ENCODE measurements at regions not wholly inside any gene's neighbourhood (a gene's known extent, or its start where the extent isn't known, plus 50 kb on each side); places are given as distances from the start of the nearest gene placed in this dataset.
A peak's percentile ranks its signal among the peaks of the same experiment; 100 is the strongest.

DNA sequence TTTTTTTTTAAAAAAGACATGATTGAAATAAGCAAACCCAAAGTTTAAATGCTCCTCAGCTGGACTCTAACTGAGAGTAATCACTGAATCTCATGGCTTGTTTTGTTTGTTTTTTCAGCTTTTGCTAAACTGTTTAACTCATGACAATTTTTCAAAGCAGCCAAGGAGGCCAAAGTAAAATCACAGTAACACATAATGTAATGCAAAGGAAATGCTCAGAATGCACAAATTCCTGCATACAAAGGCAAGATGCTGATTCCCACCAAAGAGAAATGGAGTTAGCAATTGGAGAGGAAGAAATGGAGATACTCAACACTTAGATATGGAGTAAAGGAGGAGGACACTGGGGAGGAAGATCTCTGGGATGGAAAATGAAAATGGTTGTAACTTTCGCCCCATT, 126.2 kb upstream of the SOX5 start:
- TF ChIP-seq, protein P1, sequence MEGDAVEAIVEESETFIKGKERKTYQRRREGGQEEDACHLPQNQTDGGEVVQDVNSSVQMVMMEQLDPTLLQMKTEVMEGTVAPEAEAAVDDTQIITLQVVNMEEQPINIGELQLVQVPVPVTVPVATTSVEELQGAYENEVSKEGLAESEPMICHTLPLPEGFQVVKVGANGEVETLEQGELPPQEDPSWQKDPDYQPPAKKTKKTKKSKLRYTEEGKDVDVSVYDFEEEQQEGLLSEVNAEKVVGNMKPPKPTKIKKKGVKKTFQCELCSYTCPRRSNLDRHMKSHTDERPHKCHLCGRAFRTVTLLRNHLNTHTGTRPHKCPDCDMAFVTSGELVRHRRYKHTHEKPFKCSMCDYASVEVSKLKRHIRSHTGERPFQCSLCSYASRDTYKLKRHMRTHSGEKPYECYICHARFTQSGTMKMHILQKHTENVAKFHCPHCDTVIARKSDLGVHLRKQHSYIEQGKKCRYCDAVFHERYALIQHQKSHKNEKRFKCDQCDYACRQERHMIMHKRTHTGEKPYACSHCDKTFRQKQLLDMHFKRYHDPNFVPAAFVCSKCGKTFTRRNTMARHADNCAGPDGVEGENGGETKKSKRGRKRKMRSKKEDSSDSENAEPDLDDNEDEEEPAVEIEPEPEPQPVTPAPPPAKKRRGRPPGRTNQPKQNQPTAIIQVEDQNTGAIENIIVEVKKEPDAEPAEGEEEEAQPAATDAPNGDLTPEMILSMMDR (IDR thresholded peaks at IDR 0.05; ENCODE audit: insufficient read depth, low read length, severe bottlenecking): no peak
- DNase-seq (ENCODE audit: low read depth) (no peak), FAIRE-seq (no peak)
- Histone ChIP-seq H3K4me3 (ENCODE audit: low read depth, low read length) (no peak overlapping the region), H3K36me3 (ENCODE audit: control insufficient read depth, insufficient read depth, low read length) (no peaks in the 10 kb centered on the region), H3K27me3 (ENCODE audit: control insufficient read depth, insufficient read depth, low read length) (no peaks in the 10 kb centered on the region)

DNA sequence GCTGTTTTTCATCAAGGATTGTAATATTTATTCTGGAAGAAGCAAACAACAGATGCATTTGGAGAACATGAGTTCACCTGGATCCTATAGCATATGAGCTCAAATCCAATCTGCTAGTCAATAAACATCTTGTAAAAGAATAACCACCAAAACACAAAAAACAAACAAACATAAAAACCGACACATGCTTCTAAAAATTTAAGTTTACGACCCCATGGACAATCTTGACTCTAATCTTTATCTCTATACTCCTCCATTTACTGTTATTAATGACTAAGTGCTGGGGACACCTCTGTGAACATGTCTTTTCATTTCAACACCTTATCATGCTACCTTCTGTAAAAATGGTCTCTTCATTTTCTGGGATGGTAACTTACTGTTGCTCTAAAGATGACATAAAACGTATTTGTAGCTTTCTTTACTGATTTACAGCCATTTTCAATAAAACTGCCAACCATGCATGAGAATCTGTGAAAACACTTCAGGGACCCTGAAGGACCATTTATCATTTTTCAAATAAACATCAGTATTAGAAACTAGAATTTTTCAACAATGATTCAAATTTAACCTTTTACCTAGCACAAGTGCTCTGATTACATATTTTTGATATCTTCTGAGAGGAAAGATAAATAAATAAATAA, 123.8 kb upstream of the SOX5 start:
- TF ChIP-seq, protein P1 (IDR thresholded peaks at IDR 0.05; ENCODE audit: insufficient read depth, low read length, severe bottlenecking): no peak
- no peak overlapping the region for H3K4me3 ChIP-seq (ENCODE audit: low read depth, low read length)
- H3K27me3 ChIP-seq (ENCODE audit: control insufficient read depth, insufficient read depth, low read length): no peaks in the 10 kb centered on the region
- H3K36me3 ChIP-seq (ENCODE audit: control insufficient read depth, insufficient read depth, low read length): no peaks in the 10 kb centered on the region
- no peak for DNase-seq (ENCODE audit: low read depth)
- no peak for FAIRE-seq

DNA sequence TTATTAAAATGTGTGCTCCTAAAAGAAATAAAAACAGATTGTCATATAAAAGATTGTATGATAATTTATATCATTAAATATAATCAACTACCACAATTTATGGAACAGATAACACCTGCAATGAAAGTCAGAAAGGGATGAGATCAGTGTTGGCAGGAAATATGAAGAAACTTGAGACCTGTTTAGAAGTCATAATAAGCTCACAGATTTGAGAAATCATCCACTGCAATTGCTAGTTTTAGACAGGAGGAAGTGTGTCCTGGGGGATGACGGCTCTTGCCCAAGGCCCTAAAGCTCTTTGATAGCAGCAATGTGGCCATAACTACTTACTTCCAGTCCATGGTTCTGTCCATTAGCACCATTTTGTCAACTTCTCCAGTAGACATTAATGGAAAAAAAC, 122.8 kb upstream of the SOX5 start:
- H3K27me3 ChIP-seq (ENCODE audit: control insufficient read depth, insufficient read depth, low read length): no peaks in the 10 kb centered on the region
- FAIRE-seq: no peak
- TF ChIP-seq, protein P1 (IDR thresholded peaks at IDR 0.05; ENCODE audit: insufficient read depth, low read length, severe bottlenecking): no peak
- no peaks in the 10 kb centered on the region for H3K36me3 ChIP-seq (ENCODE audit: control insufficient read depth, insufficient read depth, low read length)
- no peak overlapping the region for H3K4me3 ChIP-seq (ENCODE audit: low read depth, low read length)
- DNase-seq (ENCODE audit: low read depth): no peak

DNA sequence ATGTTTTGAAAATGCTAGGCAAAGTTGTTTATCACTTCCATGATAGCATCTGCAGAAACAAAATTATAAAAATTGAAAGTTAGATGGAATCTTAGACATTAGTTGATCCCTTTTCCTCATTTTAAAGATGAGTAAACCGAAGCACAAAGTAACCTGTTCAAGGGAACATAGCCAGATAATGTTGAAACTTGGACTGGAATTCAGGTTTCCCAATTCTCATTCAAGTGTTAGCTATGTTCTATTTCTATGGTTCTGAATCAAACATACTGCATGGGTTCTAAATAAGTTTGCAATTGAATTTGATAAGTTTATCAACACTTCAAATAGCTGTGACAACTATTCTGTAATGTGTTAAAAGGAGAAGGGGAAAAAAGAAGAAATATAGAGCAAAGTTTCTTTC, 122.4 kb upstream of the SOX5 start:
- Histone ChIP-seq H3K4me3 (ENCODE audit: low read depth, low read length) (no peak overlapping the region), H3K36me3 (ENCODE audit: control insufficient read depth, insufficient read depth, low read length) (no peaks in the 10 kb centered on the region), H3K27me3 (ENCODE audit: control insufficient read depth, insufficient read depth, low read length) (no peaks in the 10 kb centered on the region)
- TF ChIP-seq, protein P1 (IDR thresholded peaks at IDR 0.05; ENCODE audit: insufficient read depth, low read length, severe bottlenecking): no peak
- DNase-seq (ENCODE audit: low read depth) (no peak), FAIRE-seq (no peak)

DNA sequence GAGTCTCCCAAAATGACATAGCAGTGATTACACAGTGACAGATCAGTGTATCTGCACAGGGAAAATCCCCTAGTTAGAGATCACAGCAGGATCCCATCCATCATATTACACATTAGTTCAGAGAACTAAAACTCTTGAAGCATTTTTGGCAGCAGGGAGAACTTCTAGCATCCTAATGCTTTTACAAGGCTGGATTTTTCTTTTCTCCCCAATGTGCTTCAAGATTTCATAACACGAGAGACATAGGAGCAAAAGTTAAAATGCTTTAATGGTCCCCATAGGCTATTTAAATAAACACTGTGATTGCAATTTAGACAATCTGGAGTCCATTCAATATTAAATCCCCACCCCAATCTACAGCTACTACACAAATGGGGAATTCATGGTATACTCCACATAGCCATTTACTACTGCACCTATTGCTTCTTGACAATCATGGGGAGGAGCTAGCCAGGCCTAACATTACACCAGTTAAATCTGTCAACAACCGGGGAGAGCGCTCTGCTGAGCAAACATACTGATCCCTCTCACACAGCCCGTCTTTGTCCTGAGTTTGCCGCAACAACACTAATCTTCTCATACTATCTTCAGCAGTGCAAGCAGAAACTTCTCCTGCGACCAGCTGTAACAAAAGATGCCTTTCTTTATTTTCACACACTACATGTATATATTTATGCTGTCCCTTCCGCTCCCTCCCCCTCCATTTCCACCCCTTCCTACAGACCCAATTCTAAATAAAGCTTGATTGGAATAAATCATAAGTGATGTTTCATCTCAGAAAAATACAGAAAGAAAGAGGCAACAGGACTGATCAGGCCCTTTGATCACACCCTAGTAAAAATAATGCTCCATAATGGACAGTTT, 120.3 kb upstream of the SOX5 start:
- Histone ChIP-seq H3K36me3 (ENCODE audit: control insufficient read depth, insufficient read depth, low read length) (no peaks in the 10 kb centered on the region), H3K27me3 (ENCODE audit: control insufficient read depth, insufficient read depth, low read length) (no peaks in the 10 kb centered on the region), H3K4me3 (ENCODE audit: low read depth, low read length) (no peak overlapping the region)
- TF ChIP-seq, protein P1 (IDR thresholded peaks at IDR 0.05; ENCODE audit: insufficient read depth, low read length, severe bottlenecking): no peak
- FAIRE-seq (no peak), DNase-seq (ENCODE audit: low read depth) (peak; percentile 31)

Measured in bronchial epithelial cell (primary cell).